Medulla oblongata (tissue), 1 donor: ENCODE measurements at regions not wholly inside any gene's neighbourhood (a gene's known extent, or its start where the extent isn't known, plus 50 kb on each side); places are given as distances from the start of the nearest gene placed in this dataset.

ENCODE experiments used
- DNase-seq: peaks from one replicate; pipeline ENCODE4 v3.0.0-alpha.2; 2015; ENCODE audit errors: extremely low spot score

- no peak for DNase-seq
Observed at GRCh38 chr1:82452096-82452495, 651.4 kb downstream of the ADGRL2 start.

- no peak for DNase-seq
Observed at GRCh38 chr1:82451191-82451590, 650.5 kb downstream of the ADGRL2 start.

- no peak for DNase-seq
Observed at GRCh38 chr1:82449506-82450057, 648.8 kb downstream of the ADGRL2 start.

GRCh38 chr1:82446955-82447354 is 646.2 kb downstream of the ADGRL2 start:
- DNase-seq, result no peak

- DNase-seq, result no peak
Observed at GRCh38 chr1:82446236-82446635, 645.5 kb downstream of the ADGRL2 start.

GRCh38 chr1:82445827-82446226 is 645.1 kb downstream of the ADGRL2 start:
- DNase-seq, result no peak

GRCh38 chr1:82445132-82445531 is 644.4 kb downstream of the ADGRL2 start:
- DNase-seq, result no peak

- no peak for DNase-seq
Observed at GRCh38 chr1:82441402-82441801, 640.7 kb downstream of the ADGRL2 start.

- no peak for DNase-seq
Observed at GRCh38 chr1:82423174-82423815, 622.6 kb downstream of the ADGRL2 start.

- no peak for DNase-seq
Observed at GRCh38 chr1:82421782-82422181, 621.0 kb downstream of the ADGRL2 start.

- DNase-seq, result no peak
Observed at GRCh38 chr1:82420584-82420983, 619.9 kb downstream of the ADGRL2 start.

GRCh38 chr1:82411605-82412004 is 610.9 kb downstream of the ADGRL2 start:
- DNase-seq, result no peak

GRCh38 chr1:82405333-82405732 is 604.6 kb downstream of the ADGRL2 start:
- DNase-seq, result no peak

GRCh38 chr1:82401116-82401515 is 600.4 kb downstream of the ADGRL2 start:
- DNase-seq, result no peak

- no peak for DNase-seq
Observed at GRCh38 chr1:82400521-82400920, 599.8 kb downstream of the ADGRL2 start.

GRCh38 chr1:82399093-82399492 is 598.4 kb downstream of the ADGRL2 start:
- DNase-seq, result no peak

- no peak for DNase-seq
Observed at GRCh38 chr1:82398357-82398756, 597.6 kb downstream of the ADGRL2 start.

- no peak for DNase-seq
Observed at GRCh38 chr1:82395440-82395839, 594.7 kb downstream of the ADGRL2 start.

GRCh38 chr1:82392946-82393345 is 592.2 kb downstream of the ADGRL2 start:
- no peak for DNase-seq

- no peak for DNase-seq
Observed at GRCh38 chr1:82392513-82392912, 591.8 kb downstream of the ADGRL2 start.

GRCh38 chr1:82391712-82392111 is 591.0 kb downstream of the ADGRL2 start:
- no peak for DNase-seq

- DNase-seq, result no peak
Observed at GRCh38 chr1:82390627-82391026, 589.9 kb downstream of the ADGRL2 start.

GRCh38 chr1:82388679-82389078 is 587.9 kb downstream of the ADGRL2 start:
- DNase-seq, result no peak

- DNase-seq, result no peak
Observed at GRCh38 chr1:82387012-82387366, 586.3 kb downstream of the ADGRL2 start.
